Neural cell (in vitro differentiated cells): ENCODE measurements at regions not wholly inside any gene's neighbourhood (a gene's known extent, or its start where the extent isn't known, plus 50 kb on each side); places are given as distances from the start of the nearest gene placed in this dataset.

ENCODE experiments used
- H2AFZ ChIP-seq: fragments of 200-600, 300-800 bp; sonication (generic), shearing (Covaris generic); 2 replicates; pipeline ENCODE4 v1.6.0; 2014; ENCODE audit warnings: low read depth, mild to moderate bottlenecking, antibody characterized with exemption, low read length, moderate library complexity
- H3F3A ChIP-seq: fragments of 200-600 bp; shearing (Covaris generic); 2 replicates; pipeline ENCODE4 v1.6.1; 2016; ENCODE audit warnings: mild to moderate bottlenecking, moderate library complexity, mixed read lengths, antibody characterized with exemption, low read length; ENCODE audit not compliant: insufficient read depth, poor library complexity, severe bottlenecking
- H3K27ac ChIP-seq: fragments of 200-600, 300-800 bp; sonication (generic), shearing (Covaris generic); 2 replicates; pipeline ENCODE4 v1.5.1; 2014; ENCODE audit warnings: mild to moderate bottlenecking, low read length, moderate library complexity
- H3K27me3 ChIP-seq: fragments of 300-800, 200-600 bp; sonication (generic), shearing (Covaris generic); 2 replicates; pipeline ENCODE4 v1.6.0; 2014; ENCODE audit warnings: mild to moderate bottlenecking, low read depth, low read length, moderate library complexity; ENCODE audit not compliant: insufficient read depth
- H3K36me3 ChIP-seq: fragments of 300-800, 200-600 bp; sonication (generic), shearing (Covaris generic); 2 replicates; pipeline ENCODE4 v1.5.1; 2014; ENCODE audit warnings: mild to moderate bottlenecking, antibody characterized with exemption, low read length, moderate library complexity; ENCODE audit not compliant: insufficient read depth
- H3K4me2 ChIP-seq: fragments of 300-800, 200-600 bp; sonication (generic), shearing (Covaris generic); 2 replicates; pipeline ENCODE4 v1.6.0; 2014; ENCODE audit warnings: mild to moderate bottlenecking, low read length
- H3K4me3 ChIP-seq: fragments of 300-800, 200-600 bp; sonication (generic), shearing (Covaris generic); 2 replicates; pipeline ENCODE4 v1.5.1; 2014; ENCODE audit warnings: mild to moderate bottlenecking, low read length, moderate library complexity
- H3K79me2 ChIP-seq: fragments of 200-600 bp; shearing (Covaris generic); replicated peaks from 2 replicates; pipeline ENCODE4 v1.6.0; 2014; ENCODE audit warnings: mild to moderate bottlenecking, low read length, moderate library complexity; ENCODE audit not compliant: insufficient read depth
- H3K9ac ChIP-seq: fragments of 300-800, 200-600 bp; sonication (generic), shearing (Covaris generic); 2 replicates; pipeline ENCODE4 v1.6.1; 2016; ENCODE audit warnings: mild to moderate bottlenecking, low read length, mixed read lengths
- H3K9me2 ChIP-seq: fragments of 200-600 bp; shearing (Covaris generic); 2 replicates; pipeline ENCODE4 v1.6.1; 2016; ENCODE audit warnings: mild to moderate bottlenecking, low read length, mixed read lengths; ENCODE audit not compliant: insufficient read depth
- H3K9me3 ChIP-seq: fragments of 200-600, 300-800 bp; sonication (generic), shearing (Covaris generic); 2 replicates; pipeline ENCODE4 v1.6.1; 2016; ENCODE audit warnings: mild to moderate bottlenecking, mixed run types, low read length, moderate library complexity, mixed read lengths
- H4K20me1 ChIP-seq: fragments of 200-600 bp; shearing (Covaris generic); 2 replicates; pipeline ENCODE4 v1.6.1; 2016; ENCODE audit warnings: mild to moderate bottlenecking, mixed run types; ENCODE audit not compliant: insufficient read depth
- EP300 ChIP-seq: fragments of 450-650 bp; conservative IDR thresholded peaks from 2 replicates; pipeline ENCODE4 v1.6.1; 2014; ENCODE audit warnings: antibody characterized with exemption, mild to moderate bottlenecking, moderate library complexity; ENCODE audit not compliant: poor library complexity, severe bottlenecking
- EZH2 ChIP-seq: fragments of 200-600, 300-800 bp; shearing (Covaris generic), sonication (generic); IDR thresholded peaks from 2 replicates; pipeline ENCODE4 v1.6.1; 2014; ENCODE audit warnings: antibody characterized with exemption, low read length, borderline replicate concordance, mild to moderate bottlenecking; ENCODE audit not compliant: insufficient read depth, poor library complexity, severe bottlenecking
- MXI1 ChIP-seq: fragments of 450-650 bp; conservative IDR thresholded peaks from 2 replicates; pipeline ENCODE4 v1.6.1; 2014; ENCODE audit warnings: antibody characterized with exemption, mild to moderate bottlenecking; ENCODE audit not compliant: poor library complexity, severe bottlenecking
- POLR2AphosphoS5 ChIP-seq: IDR thresholded peaks from 2 replicates; pipeline ENCODE4 v1.6.1; 2012
- RAD21 ChIP-seq: fragments of 450-650 bp; conservative IDR thresholded peaks from 2 replicates; pipeline ENCODE4 v1.6.1; 2014; ENCODE audit warnings: antibody characterized with exemption, mild to moderate bottlenecking, moderate library complexity
- SMC3 ChIP-seq: fragments of 450-650 bp; conservative IDR thresholded peaks from 2 replicates; pipeline ENCODE4 v1.6.1; 2014; ENCODE audit warnings: antibody characterized with exemption, mild to moderate bottlenecking, moderate library complexity; ENCODE audit not compliant: poor library complexity
- TAF1 ChIP-seq: IDR thresholded peaks from 2 replicates; pipeline ENCODE4 v1.6.1; 2012; ENCODE audit warnings: low read depth
- TF ChIP-seq, protein P1 (sequence below): IDR thresholded peaks from 2 replicates; pipeline ENCODE4 v1.6.1; 2012; ENCODE audit warnings: borderline replicate concordance
- TF ChIP-seq, protein P2 (sequence below): fragments of 450-650 bp; IDR thresholded peaks from 2 replicates; pipeline ENCODE4 v1.5.1; 2014; ENCODE audit warnings: antibody characterized with exemption, mild to moderate bottlenecking, moderate library complexity; ENCODE audit not compliant: poor library complexity, severe bottlenecking

DNA sequence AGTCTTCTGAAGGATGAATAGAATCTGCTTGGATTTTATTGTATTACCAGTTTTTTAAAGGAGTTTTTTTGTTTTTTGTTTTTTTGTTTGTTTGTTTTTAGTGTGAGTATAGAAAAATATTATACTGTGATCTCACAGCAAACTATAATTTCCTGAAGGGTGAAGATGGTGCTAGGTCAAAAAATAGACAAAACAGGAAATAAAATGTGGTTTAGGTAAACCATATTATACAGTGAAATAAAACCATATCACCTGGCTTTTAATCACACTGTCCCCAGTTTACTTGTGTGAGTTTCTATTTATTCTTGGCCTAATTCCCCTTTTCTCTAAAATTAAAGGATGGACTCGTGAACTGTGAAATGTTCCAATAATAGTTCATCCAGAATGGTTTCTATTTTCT is 841.3 kb upstream of the CTNND2 start:
- no peaks in the 10 kb centered on the region for H3K27me3 ChIP-seq
- TF ChIP-seq RAD21 (no peak), EP300 (no peak), TAF1 (no peak), EZH2 (no peak), MXI1 (no peak), SMC3 (no peak), POLR2AphosphoS5 (no peak)
- TF ChIP-seq, protein P1, sequence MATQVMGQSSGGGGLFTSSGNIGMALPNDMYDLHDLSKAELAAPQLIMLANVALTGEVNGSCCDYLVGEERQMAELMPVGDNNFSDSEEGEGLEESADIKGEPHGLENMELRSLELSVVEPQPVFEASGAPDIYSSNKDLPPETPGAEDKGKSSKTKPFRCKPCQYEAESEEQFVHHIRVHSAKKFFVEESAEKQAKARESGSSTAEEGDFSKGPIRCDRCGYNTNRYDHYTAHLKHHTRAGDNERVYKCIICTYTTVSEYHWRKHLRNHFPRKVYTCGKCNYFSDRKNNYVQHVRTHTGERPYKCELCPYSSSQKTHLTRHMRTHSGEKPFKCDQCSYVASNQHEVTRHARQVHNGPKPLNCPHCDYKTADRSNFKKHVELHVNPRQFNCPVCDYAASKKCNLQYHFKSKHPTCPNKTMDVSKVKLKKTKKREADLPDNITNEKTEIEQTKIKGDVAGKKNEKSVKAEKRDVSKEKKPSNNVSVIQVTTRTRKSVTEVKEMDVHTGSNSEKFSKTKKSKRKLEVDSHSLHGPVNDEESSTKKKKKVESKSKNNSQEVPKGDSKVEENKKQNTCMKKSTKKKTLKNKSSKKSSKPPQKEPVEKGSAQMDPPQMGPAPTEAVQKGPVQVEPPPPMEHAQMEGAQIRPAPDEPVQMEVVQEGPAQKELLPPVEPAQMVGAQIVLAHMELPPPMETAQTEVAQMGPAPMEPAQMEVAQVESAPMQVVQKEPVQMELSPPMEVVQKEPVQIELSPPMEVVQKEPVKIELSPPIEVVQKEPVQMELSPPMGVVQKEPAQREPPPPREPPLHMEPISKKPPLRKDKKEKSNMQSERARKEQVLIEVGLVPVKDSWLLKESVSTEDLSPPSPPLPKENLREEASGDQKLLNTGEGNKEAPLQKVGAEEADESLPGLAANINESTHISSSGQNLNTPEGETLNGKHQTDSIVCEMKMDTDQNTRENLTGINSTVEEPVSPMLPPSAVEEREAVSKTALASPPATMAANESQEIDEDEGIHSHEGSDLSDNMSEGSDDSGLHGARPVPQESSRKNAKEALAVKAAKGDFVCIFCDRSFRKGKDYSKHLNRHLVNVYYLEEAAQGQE = no peak
- TF ChIP-seq, protein P2, sequence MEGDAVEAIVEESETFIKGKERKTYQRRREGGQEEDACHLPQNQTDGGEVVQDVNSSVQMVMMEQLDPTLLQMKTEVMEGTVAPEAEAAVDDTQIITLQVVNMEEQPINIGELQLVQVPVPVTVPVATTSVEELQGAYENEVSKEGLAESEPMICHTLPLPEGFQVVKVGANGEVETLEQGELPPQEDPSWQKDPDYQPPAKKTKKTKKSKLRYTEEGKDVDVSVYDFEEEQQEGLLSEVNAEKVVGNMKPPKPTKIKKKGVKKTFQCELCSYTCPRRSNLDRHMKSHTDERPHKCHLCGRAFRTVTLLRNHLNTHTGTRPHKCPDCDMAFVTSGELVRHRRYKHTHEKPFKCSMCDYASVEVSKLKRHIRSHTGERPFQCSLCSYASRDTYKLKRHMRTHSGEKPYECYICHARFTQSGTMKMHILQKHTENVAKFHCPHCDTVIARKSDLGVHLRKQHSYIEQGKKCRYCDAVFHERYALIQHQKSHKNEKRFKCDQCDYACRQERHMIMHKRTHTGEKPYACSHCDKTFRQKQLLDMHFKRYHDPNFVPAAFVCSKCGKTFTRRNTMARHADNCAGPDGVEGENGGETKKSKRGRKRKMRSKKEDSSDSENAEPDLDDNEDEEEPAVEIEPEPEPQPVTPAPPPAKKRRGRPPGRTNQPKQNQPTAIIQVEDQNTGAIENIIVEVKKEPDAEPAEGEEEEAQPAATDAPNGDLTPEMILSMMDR = no peak
- no peak overlapping the region for H3K4me2 ChIP-seq
- H3K36me3 ChIP-seq = no peaks in the 10 kb centered on the region
- H2AFZ ChIP-seq = no peak overlapping the region
- no peaks in the 10 kb centered on the region for H3K79me2 ChIP-seq
- no peaks in the 10 kb centered on the region for H3K9me2 ChIP-seq
- H3K27ac ChIP-seq = no peak overlapping the region
- H3K9ac ChIP-seq = no peak overlapping the region
- H3K9me3 ChIP-seq = no peaks in the 10 kb centered on the region
- no peak overlapping the region for H3K4me3 ChIP-seq
- H3F3A ChIP-seq = no peaks in the 10 kb centered on the region
- no peaks in the 10 kb centered on the region for H4K20me1 ChIP-seq

DNA sequence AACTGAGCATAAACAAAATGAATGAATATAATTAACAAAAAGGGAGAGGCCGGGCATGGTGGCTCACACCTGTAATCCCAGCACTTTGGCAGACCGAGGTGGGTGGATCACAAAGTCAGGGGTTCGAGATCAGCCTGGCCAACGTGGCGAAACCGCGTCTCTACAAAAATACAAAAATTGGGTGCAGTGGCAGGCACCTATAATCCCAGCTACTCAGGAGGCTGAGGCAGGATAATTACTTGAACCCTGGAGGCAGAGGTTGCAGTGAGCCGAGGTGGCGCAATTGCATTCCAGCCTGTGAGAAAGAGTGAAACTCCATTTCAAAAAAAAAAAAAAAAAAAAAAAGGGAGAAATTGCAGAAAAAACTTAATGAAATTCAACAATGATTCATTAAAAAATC is 839.3 kb upstream of the CTNND2 start:
- H3K27ac ChIP-seq = no peak overlapping the region
- H2AFZ ChIP-seq = no peak overlapping the region
- H3K4me2 ChIP-seq = no peak overlapping the region
- TF ChIP-seq TAF1 (no peak), MXI1 (no peak), RAD21 (no peak), EZH2 (no peak), EP300 (no peak), POLR2AphosphoS5 (no peak), SMC3 (no peak)
- TF ChIP-seq, protein P2 = no peak
- TF ChIP-seq, protein P1 = no peak
- H3K36me3 ChIP-seq = no peaks in the 10 kb centered on the region
- H3K9me2 ChIP-seq = no peaks in the 10 kb centered on the region
- no peaks in the 10 kb centered on the region for H3K27me3 ChIP-seq
- no peak overlapping the region for H3K9ac ChIP-seq
- no peaks in the 10 kb centered on the region for H4K20me1 ChIP-seq
- H3K4me3 ChIP-seq = no peak overlapping the region
- no peaks in the 10 kb centered on the region for H3F3A ChIP-seq
- H3K9me3 ChIP-seq = no peaks in the 10 kb centered on the region
- H3K79me2 ChIP-seq = no peaks in the 10 kb centered on the region
